ENCODE measurements at regions not wholly inside any gene's neighbourhood (a gene's known extent, or its start where the extent isn't known, plus 50 kb on each side); places are given as distances from the start of the nearest gene placed in this dataset.

DNA sequence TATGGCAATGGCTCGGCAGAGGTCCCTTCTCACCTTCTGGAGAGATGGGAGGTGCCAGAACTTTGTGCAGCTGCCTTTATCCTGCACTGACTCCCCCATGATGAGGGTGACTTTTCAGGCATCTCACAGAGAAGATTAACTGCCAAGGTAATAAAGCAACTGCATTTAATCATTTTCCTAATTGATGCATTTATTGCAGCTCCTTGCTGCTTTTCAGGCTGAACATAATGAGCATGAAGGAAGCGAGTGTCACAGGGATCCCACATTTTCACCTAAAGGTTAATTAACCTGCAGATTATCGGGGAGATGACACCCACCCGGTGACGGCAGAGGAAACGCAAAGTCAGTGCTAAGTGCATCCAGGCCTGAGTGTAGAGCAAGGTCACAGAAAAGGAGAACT, 154.3 kb downstream of the ICE1 start:
- TF ChIP-seq CTCF (IDR thresholded peaks at IDR 0.05) (no peak), POLR2A (IDR thresholded peaks at IDR 0.05) (no peak)
